MG63 (cell line): ENCODE measurements at regions not wholly inside any gene's neighbourhood (a gene's known extent, or its start where the extent isn't known, plus 50 kb on each side); places are given as distances from the start of the nearest gene placed in this dataset.
"Not testable (repeated sequence)": the region's sequence is repeated elsewhere in the genome, so short reads cannot be mapped to it uniquely, and the experiment has no call there.

Source experiments
- DNase-seq: peaks from one replicate; pipeline ENCODE4 v3.0.0-alpha.2; 2020
- H3K27me3 ChIP-seq: fragments of 250-450 bp; sonication (Bioruptor Pico); 2 replicates; pipeline ENCODE4 v1.5.1; 2020; ENCODE audit warnings: mild to moderate bottlenecking, moderate library complexity
- H3K36me3 ChIP-seq: fragments of 250-450 bp; sonication (Bioruptor Pico); 2 replicates; pipeline ENCODE4 v1.5.1; 2020; ENCODE audit warnings: mild to moderate bottlenecking, moderate library complexity
- H3K4me3 ChIP-seq: fragments of 250-450 bp; sonication (Bioruptor Pico); 2 replicates; pipeline ENCODE4 v1.5.1; 2020; ENCODE audit warnings: mild to moderate bottlenecking, moderate library complexity
- H3K9me3 ChIP-seq: fragments of 250-450 bp; sonication (Bioruptor Pico); 2 replicates; pipeline ENCODE4 v1.5.1; 2020; ENCODE audit warnings: mild to moderate bottlenecking, moderate library complexity

GRCh38 chr13:22960827-22961226 is 220.0 kb upstream of the SGCG start:
- no peaks in the 10 kb centered on the region for H3K36me3 ChIP-seq
- no peaks in the 10 kb centered on the region for H3K9me3 ChIP-seq
- H3K4me3 ChIP-seq, result no peak overlapping the region
- DNase-seq, result no peak
- no peaks in the 10 kb centered on the region for H3K27me3 ChIP-seq

- not testable (repeated sequence) for H3K36me3 ChIP-seq, DNase-seq, H3K4me3 ChIP-seq, H3K27me3 ChIP-seq, H3K9me3 ChIP-seq
These were observed 219.4 kb upstream of the SGCG start for GRCh38 chr13:22961342-22961741.

DNA sequence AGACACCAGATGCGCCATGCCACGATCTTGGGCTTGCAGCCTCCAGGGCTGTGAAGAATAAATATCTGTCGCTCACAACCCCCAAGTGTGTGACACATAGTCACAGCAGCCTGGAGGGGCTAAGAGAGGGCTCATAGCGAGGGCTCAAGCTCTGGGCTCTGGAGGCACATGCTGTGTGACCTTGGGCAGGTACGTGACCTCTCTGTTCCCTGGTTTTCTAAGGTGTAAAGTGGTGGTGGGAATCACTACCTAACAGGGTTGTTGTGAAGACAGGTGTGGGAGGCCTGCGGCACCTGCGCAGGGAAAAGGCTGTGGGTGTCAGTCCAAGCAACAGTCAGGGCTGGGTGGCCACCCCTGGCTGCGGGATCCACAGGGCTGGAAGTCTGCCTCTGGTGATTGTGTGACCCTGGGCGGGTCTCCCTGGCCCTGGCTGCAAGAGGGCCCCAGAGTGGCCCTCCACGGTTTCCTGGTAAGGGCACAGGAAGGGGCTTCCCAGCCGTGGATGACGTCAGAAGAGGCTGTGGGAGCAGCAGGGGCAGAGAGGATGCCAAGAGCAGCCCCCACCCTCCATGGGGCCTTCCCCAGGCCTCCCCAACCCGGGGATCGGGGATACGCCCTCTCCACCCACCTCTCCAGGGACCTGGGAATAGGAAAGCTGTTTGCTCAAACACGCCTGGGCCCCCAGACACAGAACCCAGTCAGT is 218.8 kb upstream of the SGCG start:
- no peak overlapping the region for H3K4me3 ChIP-seq
- H3K9me3 ChIP-seq, result no peaks in the 10 kb centered on the region
- no peak for DNase-seq
- H3K27me3 ChIP-seq, result no peaks in the 10 kb centered on the region
- no peaks in the 10 kb centered on the region for H3K36me3 ChIP-seq

- H3K36me3 ChIP-seq, H3K4me3 ChIP-seq, DNase-seq, H3K9me3 ChIP-seq, H3K27me3 ChIP-seq: not testable (repeated sequence)
These were observed 217.3 kb upstream of the SGCG start for GRCh38 chr13:22963384-22964053.

- H3K36me3 ChIP-seq, result no peaks in the 10 kb centered on the region
- H3K4me3 ChIP-seq, result no peak overlapping the region
- H3K9me3 ChIP-seq, result no peaks in the 10 kb centered on the region
- DNase-seq, result no peak
- no peaks in the 10 kb centered on the region for H3K27me3 ChIP-seq
These were observed 216.4 kb upstream of the SGCG start for GRCh38 chr13:22964245-22964966.

GRCh38 chr13:22965011-22965857 is 215.5 kb upstream of the SGCG start:
- not testable (repeated sequence) for H3K27me3 ChIP-seq, H3K36me3 ChIP-seq, H3K4me3 ChIP-seq, H3K9me3 ChIP-seq
- DNase-seq, result peak; percentile 41

- DNase-seq, H3K27me3 ChIP-seq, H3K4me3 ChIP-seq, H3K36me3 ChIP-seq, H3K9me3 ChIP-seq: not testable (repeated sequence)
These were observed 214.9 kb upstream of the SGCG start for GRCh38 chr13:22965858-22966239.

- not testable (repeated sequence) for DNase-seq, H3K9me3 ChIP-seq, H3K36me3 ChIP-seq, H3K4me3 ChIP-seq, H3K27me3 ChIP-seq
These were observed 214.0 kb upstream of the SGCG start for GRCh38 chr13:22966753-22967152.

- no peak for DNase-seq
- Histone ChIP-seq H3K9me3 (no peaks in the 10 kb centered on the region), H3K27me3 (no peaks in the 10 kb centered on the region), H3K36me3 (no peaks in the 10 kb centered on the region), H3K4me3 (no peak overlapping the region)
These were observed 213.1 kb upstream of the SGCG start for GRCh38 chr13:22967669-22968068.

DNA sequence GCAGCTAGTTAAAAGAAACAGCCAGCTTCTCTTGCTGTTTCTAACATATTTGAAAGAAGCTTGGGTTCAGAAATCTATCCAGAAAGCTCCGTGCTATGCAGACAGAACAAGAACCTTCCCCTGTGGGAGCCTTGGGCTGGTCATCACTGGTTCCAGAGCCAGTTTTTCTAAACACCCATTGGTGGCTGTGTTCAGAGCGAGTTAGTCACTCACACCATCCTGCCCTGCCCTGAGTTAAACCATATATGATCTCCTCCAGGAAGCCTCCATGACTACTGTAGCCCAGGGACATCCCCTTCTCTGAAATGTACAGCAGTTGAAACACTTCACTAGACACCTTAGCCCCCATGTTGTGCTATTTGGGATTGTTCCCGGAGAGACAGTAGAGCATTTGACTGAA is 200.8 kb upstream of the SGCG start:
- no peaks in the 10 kb centered on the region for H3K27me3 ChIP-seq
- H3K9me3 ChIP-seq, result no peaks in the 10 kb centered on the region
- no peak for DNase-seq
- no peak overlapping the region for H3K4me3 ChIP-seq
- no peaks in the 10 kb centered on the region for H3K36me3 ChIP-seq

DNA sequence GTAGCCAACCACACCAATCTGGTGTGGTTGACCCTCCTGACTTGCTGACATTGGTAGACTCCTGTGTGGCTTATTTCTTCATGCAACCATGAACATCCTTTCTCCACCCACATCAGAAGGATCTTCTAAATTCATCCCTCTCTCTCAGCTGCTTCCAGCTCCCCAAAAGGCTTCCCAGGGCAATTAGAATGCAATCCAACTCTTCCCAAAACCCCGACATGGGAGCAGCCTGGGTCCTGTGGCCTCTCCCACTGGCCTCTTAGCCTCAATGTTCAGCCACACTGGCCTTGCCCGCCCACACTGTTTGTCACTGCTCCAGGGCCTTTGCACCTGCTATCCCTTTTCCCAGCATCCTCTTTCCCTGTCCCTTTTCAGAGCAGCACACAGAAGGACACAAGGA is 199.8 kb upstream of the SGCG start:
- H3K9me3 ChIP-seq, result no peaks in the 10 kb centered on the region
- no peaks in the 10 kb centered on the region for H3K27me3 ChIP-seq
- no peak for DNase-seq

GRCh38 chr13:22993148-22993547 is 187.6 kb upstream of the SGCG start:
- Histone ChIP-seq H3K36me3 (no peaks in the 10 kb centered on the region), H3K27me3 (no peaks in the 10 kb centered on the region), H3K4me3 (no peak overlapping the region), H3K9me3 (no peaks in the 10 kb centered on the region)
- DNase-seq, result no peak

More for the DNA sequence above, 199.8 kb upstream of the SGCG start:
- no peaks in the 10 kb centered on the region for H3K36me3 ChIP-seq
- no peak overlapping the region for H3K4me3 ChIP-seq

- DNase-seq, result peak; percentile 20
- H3K27me3 ChIP-seq, result no peaks in the 10 kb centered on the region
- no peak overlapping the region for H3K4me3 ChIP-seq
- H3K36me3 ChIP-seq, result no peaks in the 10 kb centered on the region
- H3K9me3 ChIP-seq, result peaks cover 11% of the 10 kb centered on the region
These were observed 177.3 kb upstream of the SGCG start for GRCh38 chr13:23003446-23003845.

DNA sequence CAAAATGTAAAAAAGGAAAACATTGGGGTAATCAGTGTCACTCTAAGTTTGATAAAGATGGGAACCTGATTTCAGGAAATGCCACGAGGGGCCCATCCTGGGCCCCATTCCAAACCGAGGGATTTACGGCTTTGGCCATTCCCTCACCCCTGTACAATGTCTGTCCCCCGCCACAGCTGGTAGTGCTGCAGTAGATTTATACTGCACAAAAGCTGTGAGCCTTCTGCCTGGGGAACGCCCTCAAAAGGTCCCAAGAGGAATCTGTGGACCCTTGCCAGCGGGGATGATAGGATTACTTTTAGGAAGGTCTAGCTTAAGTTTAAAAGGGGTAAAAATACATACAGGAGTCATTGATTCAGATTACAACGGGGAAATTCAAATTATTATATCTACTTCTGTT is 173.4 kb upstream of the SGCG start:
- H3K4me3 ChIP-seq, result no peak overlapping the region
- H3K27me3 ChIP-seq, result no peaks in the 10 kb centered on the region
- H3K9me3 ChIP-seq, result peaks cover 2% of the 10 kb centered on the region; the same call in 1 of the 2 replicates
- no peak for DNase-seq
- H3K36me3 ChIP-seq, result no peaks in the 10 kb centered on the region

- Histone ChIP-seq H3K9me3 (peaks cover 3% of the 10 kb centered on the region; the same call in 1 of the 2 replicates), H3K4me3 (no peak overlapping the region), H3K27me3 (no peaks in the 10 kb centered on the region; the same call in 1 of the 2 replicates), H3K36me3 (no peaks in the 10 kb centered on the region)
- DNase-seq, result no peak
These were observed 162.6 kb upstream of the SGCG start for GRCh38 chr13:23018143-23018542.

GRCh38 chr13:23020246-23020843 is 160.4 kb upstream of the SGCG start:
- no peaks in the 10 kb centered on the region; the same call in 1 of the 2 replicates for H3K27me3 ChIP-seq
- H3K36me3 ChIP-seq, result no peaks in the 10 kb centered on the region
- no peak overlapping the region for H3K4me3 ChIP-seq
- peak; percentile 9 for DNase-seq
- peaks cover 3% of the 10 kb centered on the region; the same call in 1 of the 2 replicates for H3K9me3 ChIP-seq
